H1 (cell line): ENCODE measurements at regions not wholly inside any gene's neighbourhood (a gene's known extent, or its start where the extent isn't known, plus 50 kb on each side); places are given as distances from the start of the nearest gene placed in this dataset.

ENCODE experiments used
- CTCF ChIA-PET: fragments of 300-600 bp; sonication (Branson Sonifier 250); formaldehyde crosslinking; loops from one replicate; lab custom pipeline; 2021; ENCODE audit not compliant: partially characterized antibody; lab: Charles Lee
- POLR2A ChIA-PET: fragments of 300-600 bp; sonication (Branson Sonifier 250); formaldehyde crosslinking; loops from one replicate; lab custom pipeline; 2021; ENCODE audit warnings: inconsistent platforms; ENCODE audit not compliant: partially characterized antibody; lab: Charles Lee
- DNase-seq, 2 experiments: peaks; one replicate each; pipeline versions ENCODE4 v3.0.0 to v3.0.0-alpha.2; 2010 to 2022; ENCODE audit warnings: low spot score in 2 of 2, low read depth in 1 of 2, mixed read lengths in 1 of 2
- FAIRE-seq: peaks from 2 replicates; lab custom pipeline; 2011; peaks lifted over from hg19 to GRCh38; lab: Jason Lieb, UNC
- H2AFZ ChIP-seq: 2 replicates; pipeline ENCODE4 v1.8.1; 2012; ENCODE audit warnings: low read length, inconsistent platforms
- H2AK5ac ChIP-seq: 2 replicates; pipeline ENCODE4 v1.6.1; 2013; ENCODE audit warnings: low read depth, low read length
- H2BK120ac ChIP-seq: replicated peaks from 2 replicates; pipeline ENCODE3; 2013; ENCODE audit warnings: low read depth, low read length, inconsistent platforms
- H2BK12ac ChIP-seq: 2 replicates; pipeline ENCODE4 v1.6.1; 2013; ENCODE audit warnings: low read depth, low read length
- H2BK15ac ChIP-seq: 2 replicates; pipeline ENCODE4 v1.6.1; 2013; ENCODE audit warnings: low read length
- H2BK20ac ChIP-seq: 2 replicates; pipeline ENCODE4 v1.6.1; 2013; ENCODE audit warnings: low read length
- H2BK5ac ChIP-seq: 2 replicates; pipeline ENCODE4 v1.6.1; 2013; ENCODE audit warnings: low read depth, low read length
- H3K14ac ChIP-seq: 2 replicates; pipeline ENCODE4 v1.6.1; 2013; ENCODE audit warnings: inconsistent platforms; ENCODE audit not compliant: insufficient read length
- H3K18ac ChIP-seq: 2 replicates; pipeline ENCODE4 v1.6.1; 2013; ENCODE audit warnings: low read length; ENCODE audit errors: extremely low read depth
- H3K23ac ChIP-seq: 2 replicates; pipeline ENCODE4 v1.6.1; 2013; ENCODE audit warnings: inconsistent platforms; ENCODE audit not compliant: insufficient read length
- H3K23me2 ChIP-seq: 2 replicates; pipeline ENCODE4 v1.6.1; 2013; ENCODE audit warnings: low read depth, low read length
- H3K27ac ChIP-seq: 2 replicates; pipeline ENCODE4 v1.6.1; 2011; ENCODE audit warnings: low read depth, low read length, inconsistent platforms
- H3K27me3 ChIP-seq, 4 experiments: replicated peaks in 1 of 4; 1 replicate in 1 of 4; 2 replicates in 3 of 4; pipeline versions ENCODE4 v1.6.1 to v1.8.1; 2011 to 2013; ENCODE audit warnings: low read length in 3 of 4, mild to moderate bottlenecking in 3 of 4, inconsistent platforms in 2 of 4, mixed read lengths in 2 of 4, moderate library complexity in 1 of 4; ENCODE audit not compliant: control insufficient read depth in 3 of 4, insufficient read depth in 3 of 4; ENCODE audit errors: extremely low read depth in 1 of 4
- H3K36me3 ChIP-seq, 4 experiments: 2 replicates each; pipeline versions ENCODE4 v1.6.1 to v1.8.1; 2011 to 2013; ENCODE audit warnings: mild to moderate bottlenecking in 4 of 4, low read length in 3 of 4, moderate library complexity in 2 of 4, control low read depth in 1 of 4, inconsistent platforms in 1 of 4; ENCODE audit not compliant: insufficient read depth in 4 of 4, control insufficient read depth in 2 of 4
- H3K4ac ChIP-seq: replicated peaks from 2 replicates; pipeline ENCODE3; 2013; ENCODE audit warnings: low read length, low read depth, mixed read lengths, inconsistent platforms; ENCODE audit not compliant: insufficient read length
- H3K4me1 ChIP-seq, 4 experiments: replicated peaks in 1 of 4; 1 replicate in 1 of 4; 2 replicates in 3 of 4; pipeline versions ENCODE4 v1.6.1 to v1.8.1; 2011 to 2013; ENCODE audit warnings: low read length in 3 of 4, inconsistent platforms in 2 of 4, mixed read lengths in 1 of 4; ENCODE audit not compliant: insufficient read depth in 4 of 4, control insufficient read depth in 3 of 4
- H3K4me2 ChIP-seq, 2 experiments: 2 replicates each; pipeline versions ENCODE4 v1.6.1 to v1.8.1; 2011 to 2013; ENCODE audit warnings: low read depth in 2 of 2, low read length in 2 of 2, control low read depth in 1 of 2, inconsistent platforms in 1 of 2, mild to moderate bottlenecking in 1 of 2; ENCODE audit not compliant: insufficient read depth in 1 of 2
- H3K4me3 ChIP-seq, 4 experiments: fragments of 200-600, 300-600 bp in 1 of 4; sonication (generic), shearing (Covaris generic), sonication (Bioruptor Twin) in 1 of 4; 2 replicates each; pipeline versions ENCODE4 v1.5.1 to v1.8.1; 2011 to 2016; ENCODE audit warnings: low read length in 4 of 4, low read depth in 3 of 4, control low read depth in 2 of 4, inconsistent platforms in 2 of 4, mild to moderate bottlenecking in 2 of 4, mixed read lengths in 1 of 4, moderate library complexity in 1 of 4; ENCODE audit not compliant: insufficient read depth in 2 of 4; ENCODE audit errors: extremely low read depth in 1 of 4
- H3K56ac ChIP-seq: replicated peaks from 2 replicates; pipeline ENCODE3; 2013; ENCODE audit warnings: low read depth, mild to moderate bottlenecking, mixed read lengths, low read length, inconsistent platforms; ENCODE audit not compliant: insufficient read length
- H3K79me1 ChIP-seq: 2 replicates; pipeline ENCODE4 v1.6.1; 2013; ENCODE audit warnings: low read depth, low read length, control low read depth
- H3K79me2 ChIP-seq, 2 experiments: 2 replicates each; pipeline versions ENCODE4 v1.6.1 to v1.8.1; 2012 to 2013; ENCODE audit warnings: low read length in 2 of 2, mild to moderate bottlenecking in 2 of 2, inconsistent platforms in 1 of 2; ENCODE audit not compliant: insufficient read depth in 2 of 2, control insufficient read depth in 1 of 2
- H3K9ac ChIP-seq, 4 experiments: replicated peaks in 1 of 4; 1 replicate in 1 of 4; 2 replicates in 3 of 4; pipeline versions ENCODE4 v1.6.1 to v1.8.1; 2011 to 2013; ENCODE audit warnings: low read depth in 3 of 4, low read length in 3 of 4, control low read depth in 2 of 4, mild to moderate bottlenecking in 2 of 4, moderate library complexity in 2 of 4, inconsistent platforms in 1 of 4; ENCODE audit errors: extremely low read depth in 1 of 4
- H3K9me3 ChIP-seq, 2 experiments: 2 replicates each; pipeline versions ENCODE4 v1.6.1 to v1.8.1; 2012 to 2013; ENCODE audit warnings: mild to moderate bottlenecking in 2 of 2, moderate library complexity in 2 of 2, control low read depth in 1 of 2, inconsistent platforms in 1 of 2, low read depth in 1 of 2, low read length in 1 of 2, mixed read lengths in 1 of 2; ENCODE audit not compliant: insufficient read depth in 2 of 2
- H4K20me1 ChIP-seq, 2 experiments: replicated peaks in 1 of 2; 2 replicates each; pipeline versions ENCODE3 to v1.8.1; 2011 to 2013; ENCODE audit warnings: inconsistent platforms in 2 of 2, low read length in 2 of 2, mild to moderate bottlenecking in 1 of 2; ENCODE audit not compliant: insufficient read depth in 2 of 2, control insufficient read depth in 1 of 2
- H4K5ac ChIP-seq: 2 replicates; pipeline ENCODE4 v1.6.1; 2013; ENCODE audit warnings: low read length, low read depth, mixed read lengths, inconsistent platforms; ENCODE audit not compliant: insufficient read length
- H4K8ac ChIP-seq: 2 replicates; pipeline ENCODE4 v1.8.0; 2013; ENCODE audit warnings: mild to moderate bottlenecking, moderate library complexity, low read length, inconsistent platforms; ENCODE audit not compliant: insufficient read depth; ENCODE audit errors: extremely low read depth
- H4K91ac ChIP-seq: replicated peaks from 2 replicates; pipeline ENCODE3; 2013; ENCODE audit warnings: low read length, mixed read lengths, inconsistent platforms; ENCODE audit not compliant: insufficient read length
- E2F6 ChIP-seq: IDR thresholded peaks from 2 replicates; pipeline ENCODE4 v1.6.1; 2012; ENCODE audit warnings: inconsistent platforms
- EP300 ChIP-seq, 2 experiments: IDR thresholded peaks; 1 replicate in 1 of 2; 2 replicates in 1 of 2; pipeline ENCODE4 v1.6.1; 2011 to 2012; ENCODE audit warnings: low read depth in 2 of 2, low read length in 2 of 2, mild to moderate bottlenecking in 2 of 2, borderline replicate concordance in 1 of 2, inconsistent platforms in 1 of 2, moderate library complexity in 1 of 2
- GABPA ChIP-seq: IDR thresholded peaks from 2 replicates; pipeline ENCODE4 v1.6.1; 2011; ENCODE audit warnings: mild to moderate bottlenecking, low read length, moderate library complexity, borderline replicate concordance; ENCODE audit not compliant: insufficient read depth
- SRF ChIP-seq: IDR thresholded peaks from 2 replicates; pipeline ENCODE4 v1.6.1; 2011; ENCODE audit warnings: mild to moderate bottlenecking, low read depth, low read length, moderate library complexity
- TEAD4 ChIP-seq: IDR thresholded peaks from 2 replicates; pipeline ENCODE4 v1.6.1; 2012; ENCODE audit warnings: low read depth, low read length, inconsistent platforms, mixed read lengths
- WGBS, 2 experiments: shearing (Covaris generic) in 1 of 2; methylation state at CpG; one replicate each; pipeline versions ENCODE4 v1.1.6 to v1.1.7; 2013 to 2015; ENCODE audit warnings: low lambda C conversion rate in 2 of 2, mixed read lengths in 2 of 2, inconsistent platforms in 1 of 2, low coverage in 1 of 2, missing lambda C conversion rate in 1 of 2; ENCODE audit not compliant: insufficient replicate concordance in 2 of 2, insufficient coverage in 1 of 2, insufficient read length in 1 of 2; ENCODE audit errors: extremely low coverage in 1 of 2, missing lambda C conversion rate in 1 of 2; 5-methylcytosine and 5-hydroxymethylcytosine counted together

GRCh38 chr17:79544142-79544914 lies 66.5 kb downstream of the RBFOX3 start:
- FAIRE-seq = no peak
- H3K79me2 ChIP-seq = no peaks in the 10 kb centered on the region
- peaks cover 0 to 7% (median under 1%) of the 10 kb centered on the region in 4 experiments; a peak in 5 of 7 replicates for H3K4me1 ChIP-seq
- WGBS, 2 experiments = 85% methylated on average over 18 of the region's 19 CpGs; no CpG with 5 or more reads in 1 of the 2 experiments
- H3K4ac ChIP-seq = no peak overlapping the region
- H3K9ac ChIP-seq = no peak overlapping the region
- no peak overlapping the region for H3K27ac ChIP-seq
- H4K91ac ChIP-seq = no peak overlapping the region
- POLR2A ChIA-PET = no interaction called here
- no peak overlapping the region for H2BK20ac ChIP-seq
- no peak overlapping the region for H4K5ac ChIP-seq
- DNase-seq = no peak
- H3K9me3 ChIP-seq = no peaks in the 10 kb centered on the region
- no peak overlapping the region for H2BK12ac ChIP-seq
- no peak overlapping the region for H4K8ac ChIP-seq
- CTCF ChIA-PET = interaction anchor here (1.4 kb wide), 1 partner anchor 14 kb away, joined by 3 read pairs; no protein-coding TSS in a partner anchor
- no peak overlapping the region for H2BK5ac ChIP-seq
- no peak overlapping the region for H3K14ac ChIP-seq
- H2AFZ ChIP-seq = no peak overlapping the region
- H3K56ac ChIP-seq = no peak overlapping the region
- H2AK5ac ChIP-seq = no peak overlapping the region
- H3K27me3 ChIP-seq = no peaks in the 10 kb centered on the region
- H3K23me2 ChIP-seq = no peaks in the 10 kb centered on the region
- no peak overlapping the region for H3K23ac ChIP-seq
- no peak overlapping the region for H2BK15ac ChIP-seq
- H3K4me3 ChIP-seq = no peak overlapping the region
- no peak overlapping the region for H2BK120ac ChIP-seq
- no peaks in the 10 kb centered on the region for H3K36me3 ChIP-seq
- H3K18ac ChIP-seq = peak overlapping the region; percentile 48; the same call in 1 of the 2 replicates
- H3K79me1 ChIP-seq = no peaks in the 10 kb centered on the region
- no peaks in the 10 kb centered on the region for H4K20me1 ChIP-seq
- H3K4me2 ChIP-seq = no peak overlapping the region
- TF ChIP-seq GABPA (no peak), E2F6 (no peak), EP300 (IDR thresholded peaks at IDR 0.05; ENCODE audit: borderline replicate concordance in 1 of 2, low read depth in 2 of 2, low read length in 2 of 2) (no peak), SRF (no peak), TEAD4 (no peak)
